ENCODE measurements at regions not wholly inside any gene's neighbourhood (a gene's known extent, or its start where the extent isn't known, plus 50 kb on each side); places are given as distances from the start of the nearest gene placed in this dataset.
A peak's percentile ranks its signal among the peaks of the same experiment; 100 is the strongest.
"Not testable (repeated sequence)": the region's sequence is repeated elsewhere in the genome, so short reads cannot be mapped to it uniquely, and the experiment has no call there.

DNA sequence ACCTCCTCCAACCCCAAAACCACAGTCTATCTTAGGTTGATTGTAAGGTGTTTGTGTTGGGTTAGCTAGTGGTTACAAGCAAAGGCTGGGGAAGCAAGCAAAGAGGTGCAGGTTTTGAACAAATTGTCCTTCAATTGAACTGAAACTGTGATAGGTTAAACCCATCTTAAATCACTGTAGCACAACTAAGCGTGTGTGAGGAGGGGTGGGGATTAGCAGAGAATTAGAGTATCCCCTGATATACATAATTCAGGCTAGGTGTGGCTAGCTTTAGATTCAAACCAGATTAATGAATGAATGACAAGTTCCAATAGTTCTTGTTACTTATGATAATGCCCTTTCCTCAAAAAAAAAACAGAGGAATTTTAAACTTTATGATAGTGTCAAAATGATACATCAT, 191.0 kb upstream of the POF1B start:
- TF ChIP-seq, protein P1, sequence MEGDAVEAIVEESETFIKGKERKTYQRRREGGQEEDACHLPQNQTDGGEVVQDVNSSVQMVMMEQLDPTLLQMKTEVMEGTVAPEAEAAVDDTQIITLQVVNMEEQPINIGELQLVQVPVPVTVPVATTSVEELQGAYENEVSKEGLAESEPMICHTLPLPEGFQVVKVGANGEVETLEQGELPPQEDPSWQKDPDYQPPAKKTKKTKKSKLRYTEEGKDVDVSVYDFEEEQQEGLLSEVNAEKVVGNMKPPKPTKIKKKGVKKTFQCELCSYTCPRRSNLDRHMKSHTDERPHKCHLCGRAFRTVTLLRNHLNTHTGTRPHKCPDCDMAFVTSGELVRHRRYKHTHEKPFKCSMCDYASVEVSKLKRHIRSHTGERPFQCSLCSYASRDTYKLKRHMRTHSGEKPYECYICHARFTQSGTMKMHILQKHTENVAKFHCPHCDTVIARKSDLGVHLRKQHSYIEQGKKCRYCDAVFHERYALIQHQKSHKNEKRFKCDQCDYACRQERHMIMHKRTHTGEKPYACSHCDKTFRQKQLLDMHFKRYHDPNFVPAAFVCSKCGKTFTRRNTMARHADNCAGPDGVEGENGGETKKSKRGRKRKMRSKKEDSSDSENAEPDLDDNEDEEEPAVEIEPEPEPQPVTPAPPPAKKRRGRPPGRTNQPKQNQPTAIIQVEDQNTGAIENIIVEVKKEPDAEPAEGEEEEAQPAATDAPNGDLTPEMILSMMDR (IDR thresholded peaks at IDR 0.05; ENCODE audit: low read depth, low read length, missing control alignments): no peak
- no peak overlapping the region for H3K27ac ChIP-seq
- H3K27me3 ChIP-seq (replicated peaks): no peaks in the 10 kb centered on the region
- in situ Hi-C loops (cut with HindIII; ENCODE audit: low pct_ligation_motif_present, low sequenced_read_pairs): no loop called here
- no peak overlapping the region for H3K4me3 ChIP-seq (ENCODE audit: low read depth, low read length)
- no peaks in the 10 kb centered on the region for H3K36me3 ChIP-seq (replicated peaks)
- no peak for DNase-seq

DNA sequence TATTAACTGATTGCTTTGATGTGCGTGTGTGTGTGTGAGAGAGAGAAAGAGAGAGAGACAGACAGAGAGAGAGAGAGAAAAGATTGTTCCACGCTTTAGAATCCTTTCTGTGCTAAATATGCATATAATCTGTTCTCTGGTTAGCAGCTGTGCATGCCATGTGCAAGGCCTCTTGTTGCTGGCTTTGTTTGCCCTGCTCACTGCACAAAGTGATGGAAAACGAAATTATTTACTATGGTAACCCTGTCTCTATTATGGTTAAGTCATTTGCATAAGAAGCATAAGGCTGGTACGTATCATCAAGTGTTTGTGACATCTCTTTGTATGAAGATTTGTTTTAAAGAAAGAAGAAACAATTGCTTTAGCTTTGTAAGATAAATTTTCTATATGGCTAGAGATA, 190.2 kb upstream of the POF1B start:
- TF ChIP-seq, protein P1 (IDR thresholded peaks at IDR 0.05; ENCODE audit: low read depth, low read length, missing control alignments): no peak
- H3K27me3 ChIP-seq (replicated peaks): no peaks in the 10 kb centered on the region
- no peak for DNase-seq
- no peaks in the 10 kb centered on the region for H3K36me3 ChIP-seq (replicated peaks)
- H3K27ac ChIP-seq: no peak overlapping the region
- H3K4me3 ChIP-seq (ENCODE audit: low read depth, low read length): no peak overlapping the region
- in situ Hi-C loops (cut with HindIII; ENCODE audit: low pct_ligation_motif_present, low sequenced_read_pairs): no loop called here

DNA sequence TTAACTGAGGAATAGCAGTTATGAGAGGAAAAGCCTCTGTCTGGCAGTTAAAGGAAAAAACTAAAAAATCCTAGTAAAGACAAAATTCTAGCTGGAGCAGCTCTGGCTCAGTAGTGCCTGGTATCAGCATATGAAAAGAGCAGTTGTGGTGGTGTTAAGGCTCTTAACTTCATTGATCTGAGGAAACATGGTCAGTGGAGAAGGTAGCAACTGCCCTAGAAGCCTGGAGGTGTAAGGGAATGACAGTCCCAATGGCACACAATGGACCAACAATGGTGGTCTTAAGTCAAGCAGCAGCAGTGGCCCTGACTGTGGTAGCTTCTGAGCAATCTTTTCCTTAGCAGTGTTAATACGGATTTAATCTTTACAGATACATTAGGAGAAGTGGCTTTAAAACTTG, 189.6 kb upstream of the POF1B start:
- Histone ChIP-seq H3K36me3 (replicated peaks) (no peaks in the 10 kb centered on the region), H3K27me3 (replicated peaks) (no peaks in the 10 kb centered on the region), H3K4me3 (ENCODE audit: low read depth, low read length) (no peak overlapping the region), H3K27ac (no peak overlapping the region)
- in situ Hi-C loops (cut with HindIII; ENCODE audit: low pct_ligation_motif_present, low sequenced_read_pairs): no loop called here
- no peak for DNase-seq
- TF ChIP-seq, protein P1 (IDR thresholded peaks at IDR 0.05; ENCODE audit: low read depth, low read length, missing control alignments): no peak

GRCh38 chrX:85561231-85561630, 181.8 kb upstream of the POF1B start:
- H3K27ac ChIP-seq: no peak overlapping the region
- H3K36me3 ChIP-seq (replicated peaks): no peaks in the 10 kb centered on the region
- H3K27me3 ChIP-seq (replicated peaks): no peaks in the 10 kb centered on the region
- no peak overlapping the region for H3K4me3 ChIP-seq (ENCODE audit: low read depth, low read length)
- TF ChIP-seq, protein P1 (IDR thresholded peaks at IDR 0.05; ENCODE audit: low read depth, low read length, missing control alignments): no peak
- in situ Hi-C loops (cut with HindIII; ENCODE audit: low pct_ligation_motif_present, low sequenced_read_pairs): no loop called here
- no peak for DNase-seq

GRCh38 chrX:85544609-85545008, 165.1 kb upstream of the POF1B start:
- TF ChIP-seq, protein P1 (IDR thresholded peaks at IDR 0.05; ENCODE audit: low read depth, low read length, missing control alignments): peak; percentile 13
- no peaks in the 10 kb centered on the region for H3K36me3 ChIP-seq (replicated peaks)
- H3K27ac ChIP-seq: no peak overlapping the region
- DNase-seq: no peak
- no peaks in the 10 kb centered on the region for H3K27me3 ChIP-seq (replicated peaks)
- H3K4me3 ChIP-seq (ENCODE audit: low read depth, low read length): no peak overlapping the region
- in situ Hi-C loops (cut with HindIII; ENCODE audit: low pct_ligation_motif_present, low sequenced_read_pairs): no loop called here

- no peak overlapping the region for H3K27ac ChIP-seq
- H3K4me3 ChIP-seq (ENCODE audit: low read depth, low read length): no peak overlapping the region
- DNase-seq: no peak
- TF ChIP-seq, protein P1 (IDR thresholded peaks at IDR 0.05; ENCODE audit: low read depth, low read length, missing control alignments): no peak
- in situ Hi-C loops (cut with HindIII; ENCODE audit: low pct_ligation_motif_present, low sequenced_read_pairs): no loop called here
- no peaks in the 10 kb centered on the region for H3K27me3 ChIP-seq (replicated peaks)
- H3K36me3 ChIP-seq (replicated peaks): no peaks in the 10 kb centered on the region
These were observed 164.4 kb upstream of the POF1B start for GRCh38 chrX:85543866-85544265.

DNA sequence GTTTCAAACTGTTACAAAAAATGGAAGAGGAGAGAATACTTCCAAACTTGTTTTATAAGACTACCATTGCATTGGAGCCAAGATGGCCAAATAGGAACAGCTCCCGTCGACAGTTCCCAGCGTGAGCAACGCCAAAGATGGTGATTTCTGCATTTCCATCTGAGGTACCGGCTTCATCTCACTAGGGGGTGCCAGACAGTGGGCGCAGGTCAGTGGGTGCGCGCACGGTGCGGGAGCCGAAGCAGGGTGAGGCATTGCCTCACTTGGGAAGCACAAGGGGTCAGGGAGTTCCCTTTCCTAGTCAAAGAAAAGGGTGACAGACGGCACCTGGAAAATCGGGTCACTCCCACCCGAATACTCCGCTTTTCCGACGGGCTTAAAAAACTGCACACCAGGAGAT, 149.7 kb upstream of the POF1B start:
- H3K27me3 ChIP-seq (replicated peaks); in situ Hi-C loops (cut with HindIII; ENCODE audit: low pct_ligation_motif_present, low sequenced_read_pairs); H3K4me3 ChIP-seq (ENCODE audit: low read depth, low read length); H3K36me3 ChIP-seq (replicated peaks); DNase-seq; H3K27ac ChIP-seq: not testable (repeated sequence)

Measured in brain microvascular endothelial cell (primary cell).